ENCODE measurements at regions not wholly inside any gene's neighbourhood (a gene's known extent, or its start where the extent isn't known, plus 50 kb on each side); places are given as distances from the start of the nearest gene placed in this dataset.

DNA sequence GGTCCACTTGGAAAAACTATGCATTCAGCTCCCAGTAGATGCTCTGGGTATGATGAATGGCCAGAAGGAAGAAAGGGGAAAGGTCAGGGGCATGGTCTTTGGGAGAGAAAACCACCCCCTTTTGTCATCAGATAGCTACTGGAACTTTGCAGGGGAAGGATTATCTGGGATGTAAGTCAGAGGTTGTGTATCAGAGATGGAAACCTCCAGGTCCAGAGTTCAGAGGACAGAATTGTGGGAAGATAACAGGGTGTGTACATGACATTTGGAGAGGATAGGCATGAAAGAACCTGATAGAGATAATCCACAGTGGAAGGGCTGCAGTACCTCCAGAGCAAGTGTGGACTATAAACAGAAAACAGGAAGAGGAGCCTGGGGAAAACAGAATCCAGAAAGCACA, 262.7 kb downstream of the SPRY1 start:
- TF ChIP-seq CTCF (IDR thresholded peaks at IDR 0.05; ENCODE audit: borderline replicate concordance), result no peak
- H3K4me1 ChIP-seq, result no peaks in the 10 kb centered on the region
- H3K27me3 ChIP-seq (ENCODE audit: low read depth), result no peaks in the 10 kb centered on the region
- H3K4me3 ChIP-seq, result no peak overlapping the region
- no peak overlapping the region for H3K27ac ChIP-seq (replicated peaks)
- H3K36me3 ChIP-seq, result peaks cover 6% of the 10 kb centered on the region
- H3K9me3 ChIP-seq (replicated peaks), result no peaks in the 10 kb centered on the region
- intact Hi-C loops (cut with micrococcal nuclease), result loop anchor here (10.0 kb wide), 1 partner anchor 534 kb away; no protein-coding TSS in a partner anchor
- DNase-seq, result no peak

DNA sequence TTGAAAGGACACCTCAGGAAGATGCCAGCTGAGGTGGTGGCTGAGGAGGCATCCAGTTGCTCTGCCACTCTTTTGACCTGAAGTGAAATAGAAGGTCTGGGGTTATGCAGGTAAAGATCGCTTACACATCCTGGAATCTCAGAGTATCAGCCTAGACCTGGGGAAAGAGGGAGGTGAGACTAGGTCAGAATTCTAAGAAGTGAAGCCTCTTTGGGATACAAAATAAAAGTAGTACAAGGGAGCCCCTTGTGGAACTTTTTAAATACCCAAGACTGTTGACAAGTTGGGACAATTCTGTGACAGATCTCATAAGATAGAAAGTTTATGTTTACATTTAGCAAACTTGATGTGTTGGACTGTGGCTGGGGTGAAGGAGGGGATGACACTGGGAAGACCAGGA, 263.1 kb downstream of the SPRY1 start:
- DNase-seq, result no peak
- H3K9me3 ChIP-seq (replicated peaks), result no peaks in the 10 kb centered on the region
- H3K4me3 ChIP-seq, result no peak overlapping the region
- no peaks in the 10 kb centered on the region for H3K27me3 ChIP-seq (ENCODE audit: low read depth)
- H3K4me1 ChIP-seq, result no peaks in the 10 kb centered on the region
- intact Hi-C loops (cut with micrococcal nuclease), result loop anchor here (10.0 kb wide), 2 partner anchors 255 to 535 kb away; no protein-coding TSS in a partner anchor
- peak; percentile 45 for TF ChIP-seq CTCF (IDR thresholded peaks at IDR 0.05; ENCODE audit: borderline replicate concordance)
- H3K27ac ChIP-seq (replicated peaks), result no peak overlapping the region
- H3K36me3 ChIP-seq, result peaks cover 6% of the 10 kb centered on the region

DNA sequence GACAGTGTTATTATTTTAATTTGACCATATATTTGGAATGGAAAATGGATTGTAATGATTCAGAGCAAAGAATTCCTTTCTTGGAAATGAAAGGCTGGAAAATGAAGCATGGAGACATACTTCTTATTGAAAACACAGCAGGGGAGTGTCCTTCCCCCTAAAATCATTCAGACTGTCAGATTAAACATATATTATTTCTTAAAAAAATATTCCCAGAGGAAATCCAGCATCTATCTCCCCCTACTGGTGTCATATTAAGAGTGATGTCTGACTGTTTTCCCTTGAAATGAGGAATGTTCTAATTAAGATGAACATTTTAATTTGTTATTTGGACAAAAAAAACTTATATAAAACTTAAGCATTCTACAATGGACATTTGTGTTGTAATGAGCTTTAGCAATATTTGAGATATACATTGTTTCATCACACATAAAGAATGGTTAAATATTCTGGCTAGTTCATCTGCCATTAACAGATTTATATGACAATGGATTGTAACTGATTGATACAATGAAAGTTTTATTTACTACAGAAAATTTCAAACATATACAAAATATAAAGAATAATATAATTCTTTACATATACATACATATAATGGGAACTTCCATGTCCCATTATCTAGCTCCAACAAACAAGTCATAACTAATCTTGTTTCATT, 264.6 kb downstream of the SPRY1 start:
- Histone ChIP-seq H3K9me3 (replicated peaks) (no peaks in the 10 kb centered on the region), H3K4me1 (no peaks in the 10 kb centered on the region), H3K27ac (replicated peaks) (no peak overlapping the region), H3K4me3 (no peak overlapping the region), H3K27me3 (ENCODE audit: low read depth) (no peaks in the 10 kb centered on the region), H3K36me3 (peaks cover 6% of the 10 kb centered on the region)
- intact Hi-C loops (cut with micrococcal nuclease), result loop anchor here (10.0 kb wide), 1 partner anchor 256 kb away; no protein-coding TSS in a partner anchor
- no peak for DNase-seq
- peak; percentile 67 for TF ChIP-seq CTCF (IDR thresholded peaks at IDR 0.05; ENCODE audit: borderline replicate concordance)

DNA sequence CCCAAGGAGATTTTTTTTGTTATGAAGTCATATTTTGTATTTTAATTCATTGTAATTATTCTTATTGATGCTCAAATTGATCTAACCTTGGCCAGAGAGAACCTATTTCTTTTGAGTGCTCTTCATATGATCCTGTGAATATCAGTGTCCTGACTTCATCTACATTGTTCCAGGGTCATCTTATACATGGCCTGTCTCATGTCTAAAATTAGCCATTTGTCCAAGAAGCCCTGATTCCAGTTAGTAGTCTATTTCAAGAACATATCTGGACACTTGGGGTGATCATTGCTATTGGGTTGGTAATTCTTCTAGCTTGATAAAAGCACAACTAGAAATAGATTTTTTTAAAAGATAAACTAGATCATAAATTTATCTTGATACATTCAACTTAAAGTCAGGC, 266.2 kb downstream of the SPRY1 start:
- no peaks in the 10 kb centered on the region for H3K27me3 ChIP-seq (ENCODE audit: low read depth)
- TF ChIP-seq CTCF (IDR thresholded peaks at IDR 0.05; ENCODE audit: borderline replicate concordance), result no peak
- no peaks in the 10 kb centered on the region for H3K4me1 ChIP-seq
- H3K4me3 ChIP-seq, result no peak overlapping the region
- intact Hi-C loops (cut with micrococcal nuclease), result loop anchor here (10.0 kb wide), 1 partner anchor 258 kb away; no protein-coding TSS in a partner anchor
- H3K27ac ChIP-seq (replicated peaks), result no peak overlapping the region
- H3K9me3 ChIP-seq (replicated peaks), result no peaks in the 10 kb centered on the region
- no peaks in the 10 kb centered on the region for H3K36me3 ChIP-seq
- DNase-seq, result no peak

- no peaks in the 10 kb centered on the region for H3K36me3 ChIP-seq
- TF ChIP-seq CTCF (IDR thresholded peaks at IDR 0.05; ENCODE audit: borderline replicate concordance), result no peak
- intact Hi-C loops (cut with micrococcal nuclease), result loop anchor here (10.0 kb wide), 1 partner anchor 262 kb away; no protein-coding TSS in a partner anchor
- H3K4me3 ChIP-seq, result no peak overlapping the region
- DNase-seq, result no peak
- H3K27ac ChIP-seq (replicated peaks), result no peak overlapping the region
- H3K4me1 ChIP-seq, result no peaks in the 10 kb centered on the region
- no peaks in the 10 kb centered on the region for H3K27me3 ChIP-seq (ENCODE audit: low read depth)
- no peaks in the 10 kb centered on the region for H3K9me3 ChIP-seq (replicated peaks)
These were observed 269.9 kb downstream of the SPRY1 start for GRCh38 chr4:123666486-123666885.

Measured in left ventricle myocardium inferior (tissue), 1 donor.